Endothelial cell (in vitro differentiated cells): ENCODE measurements at regions not wholly inside any gene's neighbourhood (a gene's known extent, or its start where the extent isn't known, plus 50 kb on each side); places are given as distances from the start of the nearest gene placed in this dataset.
"Not testable (repeated sequence)": the region's sequence is repeated elsewhere in the genome, so short reads cannot be mapped to it uniquely, and the experiment has no call there.

Source experiments
- DNase-seq: peaks from one replicate; pipeline ENCODE4 v3.0.0; 2021; ENCODE audit warnings: low spot score
- H3K27ac Mint-ChIP-seq: one replicate; pipeline ENCODE4 v1.8.0; 2021; ENCODE audit warnings: mixed read lengths, inconsistent platforms; ENCODE audit not compliant: unreplicated experiment
- H3K27me3 Mint-ChIP-seq: one replicate; pipeline ENCODE4 v1.8.0; 2021; ENCODE audit warnings: mild to moderate bottlenecking, moderate library complexity, mixed read lengths, inconsistent platforms; ENCODE audit not compliant: unreplicated experiment
- H3K36me3 Mint-ChIP-seq: one replicate; pipeline ENCODE4 v1.8.0; 2021; ENCODE audit warnings: mild to moderate bottlenecking, low read depth, mixed read lengths, inconsistent platforms; ENCODE audit not compliant: unreplicated experiment
- H3K4me1 Mint-ChIP-seq: one replicate; pipeline ENCODE4 v1.8.0; 2021; ENCODE audit warnings: mild to moderate bottlenecking, mixed read lengths, inconsistent platforms; ENCODE audit not compliant: unreplicated experiment
- H3K4me3 Mint-ChIP-seq: one replicate; pipeline ENCODE4 v1.8.0; 2021; ENCODE audit warnings: mild to moderate bottlenecking, mixed read lengths, inconsistent platforms; ENCODE audit not compliant: unreplicated experiment
- H3K9me3 Mint-ChIP-seq: one replicate; pipeline ENCODE4 v1.8.0; 2021; ENCODE audit warnings: mixed read lengths, inconsistent platforms; ENCODE audit not compliant: unreplicated experiment
- TF ChIP-seq, protein P1 (sequence below): fragments of 200-600 bp; sonication (generic); IDR thresholded peaks from one replicate; pipeline ENCODE4 v1.5.0; 2021; ENCODE audit warnings: antibody characterized with exemption; ENCODE audit not compliant: unreplicated experiment

DNA sequence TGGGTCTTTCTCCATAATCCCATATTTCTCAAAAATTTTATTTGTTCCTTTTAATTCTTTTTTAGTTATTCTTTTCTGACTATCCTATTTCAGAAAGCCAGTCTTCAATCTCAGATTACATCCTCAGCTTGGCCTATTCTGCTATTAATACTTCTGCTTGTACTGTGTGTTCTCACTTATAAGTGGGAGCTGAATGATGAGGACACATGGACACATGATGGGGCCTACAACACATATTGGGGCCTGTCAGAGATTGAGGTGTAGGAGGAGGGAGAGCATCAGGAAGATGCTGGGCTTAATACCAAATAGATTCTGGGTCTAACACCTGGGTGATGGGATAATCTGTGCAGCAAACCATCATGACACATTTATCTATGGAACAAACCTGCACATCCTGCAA, 82.3 kb downstream of the MAGEE1 start:
- no peaks in the 10 kb centered on the region for H3K4me1 Mint-ChIP-seq
- no peaks in the 10 kb centered on the region for H3K9me3 Mint-ChIP-seq
- H3K27me3 Mint-ChIP-seq = no peaks in the 10 kb centered on the region
- H3K4me3 Mint-ChIP-seq = no peak overlapping the region
- no peaks in the 10 kb centered on the region for H3K36me3 Mint-ChIP-seq
- H3K27ac Mint-ChIP-seq = no peak overlapping the region
- TF ChIP-seq, protein P1, sequence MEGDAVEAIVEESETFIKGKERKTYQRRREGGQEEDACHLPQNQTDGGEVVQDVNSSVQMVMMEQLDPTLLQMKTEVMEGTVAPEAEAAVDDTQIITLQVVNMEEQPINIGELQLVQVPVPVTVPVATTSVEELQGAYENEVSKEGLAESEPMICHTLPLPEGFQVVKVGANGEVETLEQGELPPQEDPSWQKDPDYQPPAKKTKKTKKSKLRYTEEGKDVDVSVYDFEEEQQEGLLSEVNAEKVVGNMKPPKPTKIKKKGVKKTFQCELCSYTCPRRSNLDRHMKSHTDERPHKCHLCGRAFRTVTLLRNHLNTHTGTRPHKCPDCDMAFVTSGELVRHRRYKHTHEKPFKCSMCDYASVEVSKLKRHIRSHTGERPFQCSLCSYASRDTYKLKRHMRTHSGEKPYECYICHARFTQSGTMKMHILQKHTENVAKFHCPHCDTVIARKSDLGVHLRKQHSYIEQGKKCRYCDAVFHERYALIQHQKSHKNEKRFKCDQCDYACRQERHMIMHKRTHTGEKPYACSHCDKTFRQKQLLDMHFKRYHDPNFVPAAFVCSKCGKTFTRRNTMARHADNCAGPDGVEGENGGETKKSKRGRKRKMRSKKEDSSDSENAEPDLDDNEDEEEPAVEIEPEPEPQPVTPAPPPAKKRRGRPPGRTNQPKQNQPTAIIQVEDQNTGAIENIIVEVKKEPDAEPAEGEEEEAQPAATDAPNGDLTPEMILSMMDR = no peak
- no peak for DNase-seq

DNA sequence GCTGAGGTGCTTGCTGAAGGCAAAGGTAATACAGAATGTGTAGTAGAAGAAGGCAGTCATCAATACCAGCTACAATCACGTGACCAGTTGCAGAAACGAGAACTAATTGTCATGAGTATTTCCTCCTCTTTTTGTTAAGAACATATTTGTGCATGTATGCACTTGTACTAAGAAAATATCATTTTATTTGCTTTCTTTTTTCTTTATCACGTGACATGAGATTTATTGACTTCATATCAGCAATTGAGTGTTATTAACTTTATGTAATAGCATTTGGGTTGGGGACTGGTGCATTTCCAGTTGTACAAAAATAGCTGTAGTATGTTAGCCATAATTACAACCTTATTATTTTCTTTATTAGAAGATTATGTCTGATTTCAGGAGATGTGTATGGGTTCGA, 90.0 kb downstream of the MAGEE1 start:
- Mint-ChIP-seq H3K27ac (no peak overlapping the region), H3K4me3 (no peak overlapping the region), H3K4me1 (no peaks in the 10 kb centered on the region), H3K36me3 (peaks cover 5% of the 10 kb centered on the region), H3K27me3 (no peaks in the 10 kb centered on the region), H3K9me3 (no peaks in the 10 kb centered on the region)
- TF ChIP-seq, protein P1 = no peak
- DNase-seq = no peak

GRCh38 chrX:76520273-76521054, 93.0 kb downstream of the MAGEE1 start:
- H3K4me3 Mint-ChIP-seq = no peak overlapping the region
- TF ChIP-seq, protein P1 = no peak
- no peaks in the 10 kb centered on the region for H3K4me1 Mint-ChIP-seq
- no peak overlapping the region for H3K27ac Mint-ChIP-seq
- DNase-seq = no peak
- H3K27me3 Mint-ChIP-seq = no peaks in the 10 kb centered on the region
- H3K9me3 Mint-ChIP-seq = no peaks in the 10 kb centered on the region
- H3K36me3 Mint-ChIP-seq = peaks cover 5% of the 10 kb centered on the region

DNA sequence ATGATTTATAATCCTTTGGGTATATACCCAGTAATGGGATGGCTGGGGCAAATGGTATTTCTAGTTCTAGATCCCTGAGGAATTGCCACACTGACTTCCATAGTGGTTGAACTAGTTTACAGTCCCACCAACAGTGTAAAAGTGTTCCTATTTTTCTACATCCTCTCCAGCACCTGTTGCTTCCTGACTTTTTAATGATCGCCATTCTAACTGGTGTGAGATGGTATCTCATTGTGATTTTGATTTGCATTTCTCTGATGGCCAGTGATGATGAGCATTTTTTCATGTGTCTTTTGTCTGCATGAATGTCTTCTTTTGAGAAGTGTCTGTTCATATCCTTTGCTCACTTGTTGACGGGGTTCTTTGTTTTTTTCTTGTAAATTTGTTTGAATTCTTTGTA, 108.2 kb downstream of the MAGEE1 start:
- not testable (repeated sequence) for H3K36me3 Mint-ChIP-seq, H3K9me3 Mint-ChIP-seq, H3K27me3 Mint-ChIP-seq, H3K4me3 Mint-ChIP-seq, DNase-seq, H3K4me1 Mint-ChIP-seq, H3K27ac Mint-ChIP-seq

GRCh38 chrX:76538860-76539259, 111.3 kb downstream of the MAGEE1 start:
- Mint-ChIP-seq H3K4me3 (no peak overlapping the region), H3K27ac (no peak overlapping the region), H3K4me1 (no peaks in the 10 kb centered on the region), H3K27me3 (peaks cover 2% of the 10 kb centered on the region), H3K36me3 (no peaks in the 10 kb centered on the region), H3K9me3 (no peaks in the 10 kb centered on the region)
- TF ChIP-seq, protein P1 = no peak
- DNase-seq = no peak

GRCh38 chrX:76543381-76543780, 115.9 kb downstream of the MAGEE1 start:
- H3K9me3 Mint-ChIP-seq, H3K27ac Mint-ChIP-seq, DNase-seq, H3K4me1 Mint-ChIP-seq, H3K36me3 Mint-ChIP-seq, H3K27me3 Mint-ChIP-seq, H3K4me3 Mint-ChIP-seq: not testable (repeated sequence)
